C4-2B (cell line): ENCODE measurements at regions not wholly inside any gene's neighbourhood (a gene's known extent, or its start where the extent isn't known, plus 50 kb on each side); places are given as distances from the start of the nearest gene placed in this dataset.

Experiments used
- ZFX ChIP-seq: fragments of 450-650 bp; IDR thresholded peaks from 2 replicates; pipeline ENCODE4 v1.6.1; 2017
- TF ChIP-seq, protein P1 (sequence below): fragments of 450-650 bp; conservative IDR thresholded peaks from 2 replicates; pipeline ENCODE4 v1.5.1; 2017; ENCODE audit warnings: mild to moderate bottlenecking

DNA sequence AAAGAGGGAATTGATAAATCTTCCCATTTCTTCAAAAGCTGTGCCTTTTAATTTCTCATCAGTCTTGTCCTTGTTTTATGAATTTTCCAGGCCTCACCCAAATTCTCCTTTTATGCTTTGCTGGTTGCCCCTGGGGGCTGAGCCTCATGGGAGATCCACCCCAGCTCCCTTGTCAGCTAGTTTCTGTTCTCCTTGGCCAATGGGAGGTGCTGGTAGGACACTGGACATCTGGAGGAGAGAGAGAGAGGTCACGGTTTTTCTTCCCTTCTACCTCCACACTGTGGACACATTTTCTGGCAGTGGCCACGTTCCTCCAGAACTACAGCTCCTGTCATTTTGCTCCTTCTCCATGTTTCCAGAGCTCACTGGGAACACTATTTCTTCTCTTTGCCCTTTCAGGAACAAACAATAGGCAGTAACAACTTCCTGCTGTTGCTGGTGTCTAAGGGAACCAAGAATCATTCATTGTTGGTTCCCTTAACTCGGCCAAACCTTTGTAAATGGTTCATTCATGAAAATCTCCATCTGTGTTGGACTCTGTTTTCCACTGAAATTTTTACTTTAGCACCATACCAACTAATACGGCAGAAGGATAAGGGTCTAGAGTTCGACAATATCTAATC is 334.5 kb downstream of the GPAT3 start:
- no peak for TF ChIP-seq ZFX
- TF ChIP-seq, protein P1, sequence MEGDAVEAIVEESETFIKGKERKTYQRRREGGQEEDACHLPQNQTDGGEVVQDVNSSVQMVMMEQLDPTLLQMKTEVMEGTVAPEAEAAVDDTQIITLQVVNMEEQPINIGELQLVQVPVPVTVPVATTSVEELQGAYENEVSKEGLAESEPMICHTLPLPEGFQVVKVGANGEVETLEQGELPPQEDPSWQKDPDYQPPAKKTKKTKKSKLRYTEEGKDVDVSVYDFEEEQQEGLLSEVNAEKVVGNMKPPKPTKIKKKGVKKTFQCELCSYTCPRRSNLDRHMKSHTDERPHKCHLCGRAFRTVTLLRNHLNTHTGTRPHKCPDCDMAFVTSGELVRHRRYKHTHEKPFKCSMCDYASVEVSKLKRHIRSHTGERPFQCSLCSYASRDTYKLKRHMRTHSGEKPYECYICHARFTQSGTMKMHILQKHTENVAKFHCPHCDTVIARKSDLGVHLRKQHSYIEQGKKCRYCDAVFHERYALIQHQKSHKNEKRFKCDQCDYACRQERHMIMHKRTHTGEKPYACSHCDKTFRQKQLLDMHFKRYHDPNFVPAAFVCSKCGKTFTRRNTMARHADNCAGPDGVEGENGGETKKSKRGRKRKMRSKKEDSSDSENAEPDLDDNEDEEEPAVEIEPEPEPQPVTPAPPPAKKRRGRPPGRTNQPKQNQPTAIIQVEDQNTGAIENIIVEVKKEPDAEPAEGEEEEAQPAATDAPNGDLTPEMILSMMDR = no peak
